Neural crest cell (in vitro differentiated cells): ENCODE measurements at regions not wholly inside any gene's neighbourhood (a gene's known extent, or its start where the extent isn't known, plus 50 kb on each side); places are given as distances from the start of the nearest gene placed in this dataset.

Experiments used
- DNase-seq: peaks from one replicate; pipeline ENCODE4 v3.0.0; 2021; ENCODE audit warnings: low read depth, mixed read lengths, low spot score
- H3K27ac Mint-ChIP-seq: one replicate; pipeline ENCODE4 v1.8.0; 2021; ENCODE audit warnings: mild to moderate bottlenecking, mixed read lengths; ENCODE audit not compliant: unreplicated experiment
- H3K27me3 Mint-ChIP-seq: 2 replicates; pipeline ENCODE4 v1.8.0; 2021; ENCODE audit warnings: low read depth, mild to moderate bottlenecking, mixed read lengths
- H3K36me3 Mint-ChIP-seq: 2 replicates; pipeline ENCODE4 v1.8.0; 2021; ENCODE audit warnings: low read depth, mild to moderate bottlenecking, mixed read lengths
- H3K4me1 Mint-ChIP-seq: 2 replicates; pipeline ENCODE4 v1.8.0; 2021; ENCODE audit warnings: mixed read lengths
- H3K4me3 Mint-ChIP-seq: one replicate; pipeline ENCODE4 v1.8.0; 2021; ENCODE audit warnings: mild to moderate bottlenecking, mixed read lengths
- H3K9me3 Mint-ChIP-seq: 2 replicates; pipeline ENCODE4 v1.8.0; 2021; ENCODE audit warnings: mixed read lengths
- CTCF ChIP-seq: fragments of 200-600 bp; sonication (generic); conservative IDR thresholded peaks from 2 replicates; pipeline ENCODE4 v1.5.0; 2021; ENCODE audit warnings: antibody characterized with exemption, mild to moderate bottlenecking

- Mint-ChIP-seq H3K27ac (no peak overlapping the region), H3K36me3 (no peaks in the 10 kb centered on the region), H3K4me3 (no peak overlapping the region), H3K9me3 (no peaks in the 10 kb centered on the region), H3K4me1 (peaks cover 17% of the 10 kb centered on the region), H3K27me3 (peaks cover 2% of the 10 kb centered on the region)
- DNase-seq: no peak
- no peak for TF ChIP-seq CTCF
These were observed 186.0 kb upstream of the ZFHX3 start for GRCh38 chr16:73233846-73234424.

GRCh38 chr16:73233329-73233765 lies 185.4 kb upstream of the ZFHX3 start:
- no peak for DNase-seq
- Mint-ChIP-seq H3K36me3 (no peaks in the 10 kb centered on the region), H3K9me3 (no peaks in the 10 kb centered on the region), H3K27me3 (peaks cover 2% of the 10 kb centered on the region), H3K4me3 (no peak overlapping the region), H3K4me1 (peaks cover 17% of the 10 kb centered on the region), H3K27ac (no peak overlapping the region)
- TF ChIP-seq CTCF: no peak

- Mint-ChIP-seq H3K4me1 (peaks cover 17% of the 10 kb centered on the region), H3K9me3 (no peaks in the 10 kb centered on the region), H3K27me3 (peaks cover 2% of the 10 kb centered on the region), H3K4me3 (no peak overlapping the region), H3K27ac (no peak overlapping the region), H3K36me3 (no peaks in the 10 kb centered on the region)
- no peak for DNase-seq
- TF ChIP-seq CTCF: no peak
These were observed 184.8 kb upstream of the ZFHX3 start for GRCh38 chr16:73232555-73233328.

GRCh38 chr16:73231944-73232554 lies 184.1 kb upstream of the ZFHX3 start:
- peaks cover 17% of the 10 kb centered on the region for H3K4me1 Mint-ChIP-seq
- H3K27ac Mint-ChIP-seq: no peak overlapping the region
- no peak for TF ChIP-seq CTCF
- DNase-seq: no peak
- no peaks in the 10 kb centered on the region for H3K36me3 Mint-ChIP-seq
- no peak overlapping the region for H3K4me3 Mint-ChIP-seq
- peaks cover 2% of the 10 kb centered on the region for H3K27me3 Mint-ChIP-seq
- H3K9me3 Mint-ChIP-seq: no peaks in the 10 kb centered on the region

- no peak for DNase-seq
- no peak for TF ChIP-seq CTCF
- Mint-ChIP-seq H3K4me3 (no peak overlapping the region), H3K9me3 (no peaks in the 10 kb centered on the region), H3K27ac (no peak overlapping the region), H3K27me3 (peaks cover 2% of the 10 kb centered on the region), H3K36me3 (no peaks in the 10 kb centered on the region), H3K4me1 (peaks cover 17% of the 10 kb centered on the region)
These were observed 183.5 kb upstream of the ZFHX3 start for GRCh38 chr16:73231379-73231778.
